ENCODE measurements at regions not wholly inside any gene's neighbourhood (a gene's known extent, or its start where the extent isn't known, plus 50 kb on each side); places are given as distances from the start of the nearest gene placed in this dataset.
"Not testable (repeated sequence)": the region's sequence is repeated elsewhere in the genome, so short reads cannot be mapped to it uniquely, and the experiment has no call there.

DNA sequence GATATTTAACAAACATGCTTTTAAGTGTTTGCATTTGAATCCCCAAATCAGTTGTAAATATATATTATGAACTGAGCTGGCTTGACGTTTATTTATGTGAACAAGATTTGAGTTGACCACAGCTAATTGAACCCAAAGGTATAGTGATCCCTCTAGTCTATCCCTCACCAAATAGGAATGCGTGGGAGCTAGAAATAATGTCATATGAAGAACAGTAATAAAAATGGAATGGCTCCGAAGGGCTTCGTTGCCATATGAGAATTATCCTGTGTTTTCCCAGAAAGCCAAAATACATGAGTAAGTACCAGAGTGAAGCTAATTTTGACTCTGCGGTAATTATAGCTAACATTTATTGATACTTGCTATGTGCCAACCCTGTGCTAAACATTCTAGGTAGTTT is 142.7 kb downstream of the ADCYAP1 start:
- no peak for DNase-seq

DNA sequence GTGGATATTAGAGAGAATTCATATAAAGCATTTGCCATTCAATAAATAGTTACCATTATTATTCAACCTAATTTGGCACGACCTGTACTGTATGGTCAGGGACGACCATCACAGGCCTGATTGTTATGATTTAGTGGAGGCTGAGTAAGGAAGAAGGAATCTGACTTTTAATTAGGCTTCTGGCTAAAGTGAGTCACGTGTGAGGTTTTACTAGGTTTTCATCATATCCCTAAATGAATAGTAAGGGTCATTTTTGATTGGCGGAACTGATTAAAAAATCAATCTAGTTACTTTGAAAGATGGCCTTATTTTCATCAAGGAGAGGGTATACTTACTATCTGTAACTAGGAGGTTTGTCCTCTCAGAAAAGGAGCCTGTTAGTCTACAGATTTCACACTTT is 143.4 kb downstream of the ADCYAP1 start:
- no peak for DNase-seq

DNA sequence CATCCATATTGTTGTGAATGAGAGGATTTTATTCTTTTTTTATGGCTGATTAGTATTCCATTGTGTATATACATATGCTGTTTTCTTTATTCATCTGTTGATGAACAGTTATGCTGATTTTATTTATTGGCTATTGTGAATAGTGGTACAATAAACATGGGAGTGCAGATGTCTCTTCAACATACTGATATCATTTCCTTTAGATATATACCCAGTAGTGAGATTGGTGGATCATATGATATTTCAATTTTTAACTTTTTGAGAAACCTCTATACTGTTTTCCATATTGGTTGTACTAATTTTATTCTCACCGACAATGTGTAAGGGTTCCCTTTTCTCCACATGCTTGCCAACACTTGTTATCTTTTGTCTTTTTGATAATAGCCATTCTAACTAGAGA is 144.5 kb downstream of the ADCYAP1 start:
- no peak for DNase-seq

DNA sequence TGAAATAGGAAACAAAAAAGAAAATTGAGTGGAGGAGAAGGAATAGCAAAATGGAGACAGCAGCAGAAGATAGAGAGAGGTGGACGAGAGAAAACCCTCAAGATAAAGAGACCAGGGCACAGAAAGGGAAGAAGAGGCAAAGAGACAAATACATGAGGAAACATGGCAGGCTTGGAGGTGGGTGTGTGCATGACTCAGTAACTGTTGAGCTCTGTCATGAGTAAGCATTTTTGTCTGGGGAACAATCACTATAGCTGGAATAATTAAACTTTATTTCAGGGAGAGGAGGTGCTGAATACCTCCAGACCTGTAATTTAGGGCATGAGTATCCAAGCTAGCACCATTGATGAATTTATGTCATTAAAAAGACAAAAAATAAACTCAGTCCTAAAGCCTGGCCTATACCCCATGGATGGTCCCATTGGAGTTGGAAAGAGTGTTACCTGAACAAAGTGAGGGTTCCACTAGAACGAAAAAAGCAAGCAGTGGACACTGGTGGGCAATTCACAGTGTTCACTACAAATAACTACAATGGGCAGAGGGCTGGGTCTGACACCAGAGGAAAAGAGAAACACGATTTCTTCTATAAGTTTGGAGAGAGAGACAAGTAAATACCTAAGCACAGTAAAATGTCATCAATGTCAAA is 145.5 kb downstream of the ADCYAP1 start:
- DNase-seq = no peak

DNA sequence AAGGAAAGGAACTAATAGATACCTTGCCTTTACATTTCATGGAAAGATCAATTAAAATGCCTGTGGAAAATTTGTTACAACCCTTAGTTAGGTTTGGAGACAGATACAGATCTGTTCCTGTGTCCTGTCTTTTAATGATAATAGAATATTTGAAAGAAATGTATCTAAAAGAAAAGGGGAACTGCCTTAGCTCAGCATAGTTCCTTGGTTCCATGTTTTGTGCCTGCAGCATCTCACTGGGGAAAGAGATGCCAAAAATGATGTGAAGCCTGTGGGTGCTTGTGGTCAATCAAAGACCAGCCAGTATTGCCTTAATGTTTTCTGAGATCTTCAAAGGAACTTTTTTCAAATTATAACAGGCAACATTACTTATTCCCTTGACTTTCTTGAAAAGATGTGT is 147.6 kb downstream of the ADCYAP1 start:
- DNase-seq = no peak

DNA sequence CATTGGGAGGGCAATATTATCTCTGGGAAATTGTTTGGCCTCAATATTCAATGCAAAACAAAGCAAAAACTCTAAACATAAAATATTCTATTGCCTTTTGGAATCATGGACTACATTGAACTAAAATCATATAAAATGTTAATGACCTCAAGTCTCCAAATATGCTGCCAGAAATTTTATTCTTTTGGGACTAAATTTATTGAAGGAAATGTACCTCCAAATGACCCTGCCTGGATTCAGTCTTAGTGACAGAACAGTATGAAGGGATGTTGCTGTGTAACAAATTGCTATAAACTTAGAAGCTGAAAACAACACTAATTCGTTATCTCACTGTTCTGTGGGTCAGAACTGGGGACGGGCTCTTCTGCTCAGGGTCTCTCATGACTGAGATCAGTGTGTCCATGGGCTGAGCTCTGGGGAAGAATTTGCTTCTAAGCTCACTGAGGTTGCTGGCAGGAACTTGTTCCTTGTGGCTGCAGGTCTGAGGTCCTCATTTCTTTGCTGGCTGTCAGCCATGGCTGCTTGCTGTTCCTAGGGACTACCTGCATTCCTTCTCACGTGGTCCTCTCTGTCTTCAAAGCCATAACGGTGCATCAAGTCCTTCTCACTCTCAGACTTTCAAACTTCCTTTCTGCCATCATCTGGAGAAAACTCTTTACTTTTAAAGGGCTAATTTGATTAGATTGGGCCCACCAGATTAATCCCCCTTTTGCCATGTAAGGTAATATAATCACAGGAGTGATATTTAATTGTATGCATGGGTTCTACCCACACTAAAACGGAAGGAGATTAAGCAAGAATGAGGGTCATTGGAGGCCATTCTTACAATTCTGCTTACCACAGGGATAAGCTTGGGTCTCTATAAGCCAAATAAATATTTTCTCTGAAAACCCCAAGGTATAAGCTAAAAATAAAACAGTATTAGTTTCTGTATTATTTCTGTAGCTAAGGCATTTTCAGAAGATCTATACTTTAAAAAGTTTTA is 149.0 kb downstream of the ADCYAP1 start:
- no peak for DNase-seq

DNA sequence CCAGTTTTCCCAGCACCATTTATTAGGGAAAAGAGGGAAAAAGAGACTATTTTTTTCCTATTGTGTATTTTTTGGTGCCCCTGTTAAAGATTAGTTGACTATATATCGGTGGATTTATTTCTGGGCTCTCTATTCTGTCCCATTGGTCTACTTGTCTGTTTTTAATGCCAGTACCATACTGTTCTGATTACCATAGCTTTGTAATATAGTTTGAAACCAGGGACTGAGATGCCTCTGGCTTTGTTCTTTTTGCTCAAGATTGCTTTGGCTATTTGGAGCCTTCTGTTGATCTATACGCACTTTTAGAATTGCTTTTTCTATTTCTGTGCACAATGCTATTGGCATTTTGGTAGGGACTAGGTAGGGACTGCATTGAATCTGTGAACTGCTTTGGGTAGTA is 151.7 kb downstream of the ADCYAP1 start:
- no peak for DNase-seq

DNA sequence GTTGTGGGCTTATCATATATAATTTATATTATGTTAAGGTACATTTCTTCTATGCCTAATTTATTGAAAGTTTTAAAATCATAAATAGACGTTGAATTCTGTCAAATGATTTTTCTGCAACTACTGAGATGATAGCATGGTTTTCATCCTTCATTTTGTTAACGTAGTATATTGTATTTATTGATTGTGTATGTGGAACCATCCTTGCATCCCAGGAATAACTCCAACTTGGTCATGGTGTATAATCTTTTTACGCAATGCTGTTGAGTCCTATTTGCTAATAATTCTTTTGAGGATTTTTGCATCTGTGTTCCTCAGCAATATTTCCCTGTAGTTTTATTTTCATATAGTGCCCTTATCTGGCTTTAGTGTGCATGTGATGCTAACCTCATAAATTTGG is 152.7 kb downstream of the ADCYAP1 start:
- no peak for DNase-seq

DNA sequence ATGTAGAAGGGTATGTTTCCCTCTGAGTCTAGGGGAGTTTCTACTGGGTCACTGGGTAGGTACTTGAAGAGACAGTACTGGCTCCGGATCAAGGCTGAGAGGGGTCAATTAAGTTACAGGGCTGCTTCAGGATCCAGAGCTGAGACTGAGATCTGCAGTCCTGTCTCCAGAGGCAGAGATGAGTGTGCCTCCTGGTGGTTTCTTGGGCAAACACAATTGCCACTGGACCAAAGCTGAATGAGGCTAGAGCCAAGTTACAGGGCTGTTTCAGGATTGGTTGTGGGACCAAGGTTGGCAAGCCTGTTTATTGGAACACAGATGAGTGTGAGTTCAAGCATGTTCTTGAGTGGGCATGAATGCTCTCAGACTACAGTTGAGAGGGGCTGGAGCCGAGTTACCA is 157.9 kb downstream of the ADCYAP1 start:
- no peak for DNase-seq

DNA sequence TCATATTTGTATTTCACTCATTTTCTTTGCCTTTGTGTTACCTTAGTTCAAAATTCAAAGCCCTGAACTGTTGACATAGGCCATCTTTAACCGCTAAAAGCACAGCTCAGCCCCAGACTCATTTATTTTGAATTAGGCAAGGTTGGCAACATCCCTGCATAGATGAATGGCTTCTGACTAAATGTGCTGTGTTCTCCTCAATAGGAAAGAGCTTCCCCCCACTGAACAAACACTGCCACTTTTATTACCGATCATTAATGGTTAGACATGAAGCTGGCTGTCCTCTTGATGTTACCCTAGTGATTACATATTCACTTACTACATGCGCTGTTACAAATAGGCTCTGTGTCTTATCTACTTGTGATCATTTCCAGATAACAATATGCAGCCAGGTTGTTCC is 170.7 kb downstream of the ADCYAP1 start:
- no peak for DNase-seq

DNA sequence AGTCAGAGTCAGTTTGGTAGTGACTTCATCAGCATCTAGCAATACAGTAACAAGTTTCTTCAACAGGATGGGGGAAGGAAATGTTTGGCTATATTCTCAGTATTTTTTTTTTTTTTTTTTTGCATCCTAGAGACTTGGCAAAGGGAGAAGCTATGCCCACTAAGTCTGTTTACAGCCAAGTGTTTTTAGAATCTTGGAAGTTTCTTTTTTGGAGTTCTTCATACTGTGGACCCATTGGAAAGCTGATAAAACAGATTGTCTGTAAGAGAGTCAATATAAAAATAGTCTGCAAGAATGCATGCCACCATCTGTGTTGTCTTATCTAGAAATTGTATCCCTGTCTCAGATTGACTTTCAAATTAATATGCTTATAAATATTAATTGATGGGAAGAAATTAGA is 171.2 kb downstream of the ADCYAP1 start:
- DNase-seq = no peak

DNA sequence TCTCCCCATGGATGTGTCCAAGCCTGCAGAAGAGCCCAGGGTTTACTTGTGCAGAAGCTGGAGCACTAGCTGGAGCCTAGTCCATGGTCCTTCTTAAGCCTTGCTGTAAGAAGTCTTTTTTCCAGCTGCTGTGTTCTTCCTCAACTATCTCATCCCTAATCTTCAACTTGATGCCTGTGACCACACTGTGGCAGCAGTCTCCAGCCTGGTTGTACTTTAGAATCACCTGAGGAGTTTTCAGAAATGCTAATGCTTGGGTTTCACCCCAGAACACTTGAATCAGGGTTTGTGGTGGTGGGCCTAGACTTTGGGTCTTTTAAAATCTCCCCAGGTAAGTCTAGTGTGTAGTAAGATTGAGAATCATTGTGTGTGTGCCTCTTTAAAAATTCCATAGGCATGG is 173.6 kb downstream of the ADCYAP1 start:
- no peak for DNase-seq

DNA sequence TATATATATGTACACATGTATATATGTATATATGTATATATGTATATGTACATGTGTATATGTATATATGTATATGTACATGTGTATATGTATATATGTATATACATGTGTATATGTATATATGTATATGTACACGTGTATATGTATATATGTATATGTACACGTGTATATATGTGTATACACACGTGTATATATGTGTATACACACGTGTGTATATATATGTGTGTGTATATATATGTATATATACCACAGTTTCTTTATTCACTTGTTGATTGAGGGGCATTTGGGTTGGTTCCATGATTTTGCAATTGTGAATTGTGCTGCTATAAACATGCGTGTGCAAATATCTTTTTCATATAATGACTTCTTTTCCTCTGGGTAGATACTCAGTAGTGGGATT is 179.0 kb downstream of the ADCYAP1 start:
- DNase-seq = not testable (repeated sequence)

DNA sequence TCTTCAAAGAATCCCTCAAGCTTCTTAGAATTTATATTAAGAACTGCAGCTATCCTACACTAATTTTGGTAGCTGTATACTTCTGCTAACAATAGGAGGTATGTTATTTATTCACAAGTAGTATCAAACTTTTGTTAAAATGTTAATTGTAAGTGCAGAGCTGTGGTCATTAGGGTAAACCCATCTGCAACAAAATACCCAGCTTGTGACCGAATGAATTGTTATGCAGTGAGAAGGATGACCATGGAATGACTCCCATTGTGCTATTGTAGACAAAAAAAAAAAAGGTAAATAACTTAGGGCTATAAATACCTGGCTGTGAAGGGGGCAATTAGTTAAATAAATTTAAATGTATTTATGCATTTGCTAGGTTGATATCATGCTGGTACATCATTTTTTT is 186.1 kb downstream of the ADCYAP1 start:
- DNase-seq = no peak

DNA sequence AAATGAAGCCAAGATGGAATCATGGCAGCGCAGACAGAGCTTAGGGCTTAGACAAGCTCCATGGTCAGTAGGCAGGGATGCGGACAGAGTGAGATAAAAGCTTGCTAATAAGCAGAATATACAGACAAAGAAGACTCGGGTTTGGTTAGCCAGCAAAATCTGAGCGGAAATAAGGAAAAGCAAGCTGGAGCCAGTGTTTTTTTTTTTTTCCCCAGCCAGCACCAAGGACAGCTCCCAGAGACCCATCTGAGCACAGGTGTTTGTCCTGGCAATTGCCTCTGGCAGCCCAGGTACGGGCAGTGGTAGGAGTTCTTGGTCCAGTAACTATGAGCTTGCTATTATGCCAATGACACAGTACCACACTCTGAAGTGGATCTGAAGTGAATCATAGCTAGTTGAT is 187.6 kb downstream of the ADCYAP1 start:
- no peak for DNase-seq

DNA sequence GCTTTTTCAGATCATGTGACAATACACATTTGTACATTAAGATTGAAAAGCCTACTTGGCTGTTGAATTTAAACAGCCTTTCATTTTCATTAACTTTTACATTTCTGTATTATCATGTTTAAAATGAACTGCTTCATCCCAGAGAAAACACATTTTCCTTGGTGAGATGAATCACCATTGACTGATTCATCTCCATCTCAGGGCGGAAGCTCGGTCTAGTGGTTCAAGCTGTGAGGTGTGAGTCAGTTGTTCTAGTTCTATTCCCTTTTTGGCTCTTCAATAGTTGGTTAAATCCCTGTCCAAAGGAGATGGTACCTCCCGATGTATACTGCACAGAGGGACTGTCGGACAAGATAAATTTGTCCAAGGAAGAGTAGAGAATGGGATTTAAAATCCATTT is 189.7 kb downstream of the ADCYAP1 start:
- DNase-seq = no peak

DNA sequence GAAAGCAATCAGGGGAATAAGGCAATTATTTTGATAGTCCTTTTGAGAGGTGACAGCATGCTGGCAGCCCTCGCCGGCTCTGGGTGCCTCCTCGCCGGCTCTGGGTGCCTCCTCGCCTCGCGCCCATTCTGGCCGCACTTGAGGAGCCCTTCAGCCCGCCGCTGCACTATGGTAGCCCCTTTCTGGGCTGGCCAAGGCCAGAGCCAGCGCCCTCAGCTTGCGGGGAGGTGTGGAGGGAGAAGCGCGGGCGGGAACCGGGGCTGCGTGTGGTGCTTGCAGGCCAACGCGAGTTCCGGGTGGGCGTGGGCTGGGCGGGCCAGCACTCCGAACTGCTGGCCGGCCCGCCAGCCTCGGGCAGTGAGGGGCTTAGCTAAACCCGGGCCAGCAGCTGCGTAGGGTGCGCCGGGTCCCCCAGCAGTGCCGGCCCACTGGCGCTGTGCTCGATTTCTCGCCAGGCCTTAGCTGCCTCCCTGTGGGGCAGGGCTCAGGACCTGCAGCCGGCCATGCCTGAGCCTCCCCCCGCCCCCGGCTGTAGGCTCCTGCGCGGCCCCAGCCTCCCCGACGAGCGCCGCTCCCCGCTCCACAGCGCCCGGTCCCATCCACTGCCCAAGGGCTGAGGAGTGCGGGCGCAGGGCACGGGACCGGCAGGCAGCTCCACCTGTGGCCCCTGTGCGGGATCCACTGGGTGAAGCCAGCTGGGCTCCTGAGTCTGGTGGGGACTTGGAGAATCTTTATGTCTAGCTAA is 193.5 kb downstream of the ADCYAP1 start:
- not testable (repeated sequence) for DNase-seq

DNA sequence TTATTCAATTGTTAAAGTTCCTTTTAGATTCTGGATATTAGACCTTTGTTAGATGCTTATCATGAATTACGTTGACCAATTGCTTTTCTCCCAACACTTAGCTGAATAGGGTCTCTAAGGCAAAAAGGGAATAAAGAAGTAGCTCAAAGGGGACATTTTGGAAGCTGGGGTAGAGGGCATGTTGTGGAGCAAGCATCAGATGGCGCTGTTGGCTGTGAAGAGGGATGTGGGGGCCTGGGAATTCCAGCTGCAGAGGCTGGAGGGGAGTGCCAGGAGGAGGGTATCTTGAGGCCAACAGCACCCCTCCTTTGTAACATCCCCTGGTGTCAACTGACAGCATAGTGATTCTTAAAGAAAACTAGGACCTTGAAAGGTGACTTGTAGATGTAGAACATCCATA is 198.2 kb downstream of the ADCYAP1 start:
- DNase-seq = no peak

DNA sequence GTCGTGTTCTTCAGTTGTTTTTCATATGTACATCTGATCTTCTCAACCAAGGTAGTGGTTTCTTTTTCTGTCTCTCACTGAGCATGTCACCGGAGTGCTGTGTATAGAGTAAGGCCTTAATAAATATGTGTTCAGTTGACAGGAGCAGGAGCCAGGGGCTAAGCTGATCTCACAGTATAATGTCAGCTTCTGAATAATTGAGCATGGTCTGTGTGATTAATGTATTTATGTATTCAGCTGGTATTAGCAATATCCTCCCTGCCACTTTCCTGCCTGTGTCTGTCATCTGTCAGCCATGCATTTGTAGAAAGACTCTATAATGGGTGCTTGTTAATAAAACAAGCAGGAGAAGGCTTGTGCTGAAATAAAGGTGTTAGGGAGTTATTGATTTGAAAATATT is 198.9 kb downstream of the ADCYAP1 start:
- no peak for DNase-seq

DNA sequence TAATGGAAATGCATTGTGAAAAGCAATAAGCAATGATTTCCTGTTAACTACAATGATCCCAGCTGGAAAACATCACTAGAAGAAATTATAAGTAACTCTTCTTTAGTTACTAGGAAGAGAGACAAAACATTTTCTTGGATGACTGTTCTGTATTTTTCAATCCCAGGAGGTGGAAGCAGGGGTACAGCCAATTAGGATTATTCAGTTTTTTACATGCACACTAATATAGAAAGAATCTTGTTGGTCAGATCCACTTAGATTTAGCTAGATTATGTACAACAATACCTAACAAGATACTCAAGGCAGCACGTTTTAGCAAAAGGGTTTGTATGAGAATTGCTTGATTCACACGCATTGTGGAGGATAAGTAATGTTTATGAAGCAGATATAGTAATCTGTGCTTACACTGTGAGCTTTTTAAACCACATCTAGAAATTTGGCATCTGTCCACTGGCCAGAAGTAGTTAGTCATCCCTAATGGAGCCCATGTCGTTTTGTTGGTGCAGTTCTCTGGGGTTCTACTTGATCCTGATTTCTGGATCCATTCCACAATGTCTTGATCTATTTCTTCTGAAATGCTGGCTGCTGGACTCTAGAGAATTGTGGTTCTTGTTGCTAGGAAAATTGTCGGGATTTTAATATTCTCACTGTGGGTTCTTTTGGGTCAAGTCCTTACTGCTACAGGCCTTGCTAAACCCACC is 199.7 kb downstream of the ADCYAP1 start:
- DNase-seq = no peak

DNA sequence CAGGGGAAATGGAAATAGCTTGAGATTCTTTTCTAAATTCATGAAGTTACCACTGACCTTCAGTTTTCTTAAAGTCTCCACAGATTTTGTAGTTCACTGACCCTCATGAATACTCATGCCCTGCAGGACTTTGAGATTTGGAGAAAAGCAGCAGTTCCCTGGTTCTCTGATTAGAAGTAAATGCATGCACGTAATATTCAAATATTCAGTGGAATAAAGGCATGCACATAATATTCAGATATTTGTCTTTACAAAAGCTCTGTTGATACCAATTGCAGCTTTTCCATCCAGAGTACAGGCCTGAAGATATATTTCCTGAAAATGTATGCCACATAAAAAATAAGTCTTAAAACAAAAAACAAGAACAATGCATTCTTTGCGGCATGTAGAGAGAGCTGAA is 219.8 kb downstream of the ADCYAP1 start:
- no peak for DNase-seq

DNA sequence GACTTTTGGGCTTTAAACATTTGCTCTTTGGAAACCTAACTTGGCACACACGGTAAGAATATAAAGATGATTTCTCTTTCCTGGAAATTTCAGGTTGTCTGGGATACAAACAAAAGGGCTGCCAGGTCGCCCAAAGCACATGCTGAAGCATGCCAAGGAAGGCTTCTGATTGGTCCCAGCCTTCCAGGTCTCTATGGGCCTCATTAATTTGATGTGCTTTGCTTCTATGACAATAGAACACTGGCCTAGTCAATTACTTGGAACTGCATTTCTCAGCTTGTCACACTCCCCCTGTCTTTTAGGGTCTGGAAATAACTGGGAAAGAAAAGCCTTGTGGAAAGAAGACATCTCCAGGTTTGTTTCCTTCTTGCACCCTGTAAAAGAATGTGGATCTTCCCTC is 228.9 kb downstream of the ADCYAP1 start:
- DNase-seq = no peak

DNA sequence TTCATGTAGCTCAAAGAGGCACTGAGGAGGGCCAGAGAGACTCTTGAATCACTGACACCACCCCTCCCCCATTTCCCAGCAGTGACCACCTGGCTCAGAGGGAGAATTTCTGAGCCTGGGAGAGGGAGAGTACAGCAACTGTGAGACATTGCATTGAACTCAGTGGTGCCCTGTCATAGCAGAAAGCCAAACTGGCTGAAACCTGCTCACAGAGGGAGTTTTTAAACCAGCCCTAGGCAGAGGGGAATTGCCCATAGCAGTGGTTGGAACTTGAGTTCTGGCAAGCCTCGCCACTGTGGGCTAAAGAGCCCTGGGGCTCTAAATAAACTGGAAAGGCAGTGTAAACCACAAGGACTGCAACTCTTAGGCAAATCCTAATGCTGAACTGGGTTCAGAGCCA is 243.1 kb downstream of the ADCYAP1 start:
- DNase-seq = no peak
